ENCODE measurements at regions not wholly inside any gene's neighbourhood (a gene's known extent, or its start where the extent isn't known, plus 50 kb on each side); places are given as distances from the start of the nearest gene placed in this dataset.
A peak's percentile ranks its signal among the peaks of the same experiment; 100 is the strongest.
"Not testable (repeated sequence)": the region's sequence is repeated elsewhere in the genome, so short reads cannot be mapped to it uniquely, and the experiment has no call there.

- H3K27ac ChIP-seq (ENCODE audit: low read length) = no peak overlapping the region
Observed at GRCh38 chr10:78663721-78664120, 405.0 kb upstream of the ZMIZ1 start.

GRCh38 chr10:78664929-78665553 lies 403.7 kb upstream of the ZMIZ1 start:
- H3K4me3 ChIP-seq (ENCODE audit: low read length) = no peak overlapping the region
- H3K27me3 ChIP-seq (ENCODE audit: control insufficient read depth, insufficient read depth, low read length) = no peaks in the 10 kb centered on the region
- no peak overlapping the region for H3K27ac ChIP-seq (ENCODE audit: low read length)
- no peaks in the 10 kb centered on the region for H3K4me1 ChIP-seq (ENCODE audit: control insufficient read depth, insufficient read depth, low read length)
- WGBS (ENCODE audit: insufficient coverage, low lambda C conversion rate) = 60% methylated on average over 1 of the region's 4 CpGs
- peaks cover 7% of the 10 kb centered on the region for H3K9me3 ChIP-seq (ENCODE audit: control insufficient read depth, low read depth, low read length)
- H3K36me3 ChIP-seq (ENCODE audit: control insufficient read depth, insufficient read depth, low read length) = no peaks in the 10 kb centered on the region
- DNase-seq = no peak

More at GRCh38 chr10:78663721-78664120, 405.0 kb upstream of the ZMIZ1 start:
- peaks cover 7% of the 10 kb centered on the region for H3K9me3 ChIP-seq (ENCODE audit: control insufficient read depth, low read depth, low read length)
- no peaks in the 10 kb centered on the region for H3K36me3 ChIP-seq (ENCODE audit: control insufficient read depth, insufficient read depth, low read length)
- H3K4me1 ChIP-seq (ENCODE audit: control insufficient read depth, insufficient read depth, low read length) = no peaks in the 10 kb centered on the region
- no peaks in the 10 kb centered on the region for H3K27me3 ChIP-seq (ENCODE audit: control insufficient read depth, insufficient read depth, low read length)
- no peak for DNase-seq
- no peak overlapping the region for H3K4me3 ChIP-seq (ENCODE audit: low read length)
- WGBS (ENCODE audit: insufficient coverage, low lambda C conversion rate) = 100% methylated on average over 1 of the region's 4 CpGs

GRCh38 chr10:78672918-78673317 lies 395.8 kb upstream of the ZMIZ1 start:
- Histone ChIP-seq H3K4me1 (ENCODE audit: control insufficient read depth, insufficient read depth, low read length) (no peaks in the 10 kb centered on the region), H3K27me3 (ENCODE audit: control insufficient read depth, insufficient read depth, low read length) (no peaks in the 10 kb centered on the region), H3K27ac (ENCODE audit: low read length) (no peak overlapping the region), H3K36me3 (ENCODE audit: control insufficient read depth, insufficient read depth, low read length) (no peaks in the 10 kb centered on the region), H3K9me3 (ENCODE audit: control insufficient read depth, low read depth, low read length) (no peaks in the 10 kb centered on the region), H3K4me3 (ENCODE audit: low read length) (no peak overlapping the region)
- no peak for DNase-seq
- no CpG with 5 or more reads among the region's 4 CpGs for WGBS (ENCODE audit: insufficient coverage, low lambda C conversion rate)

- 98% methylated on average over 6 of the region's 7 CpGs for WGBS (ENCODE audit: insufficient coverage, low lambda C conversion rate)
- not testable (repeated sequence) for H3K4me3 ChIP-seq (ENCODE audit: low read length); H3K9me3 ChIP-seq (ENCODE audit: control insufficient read depth, low read depth, low read length); H3K27ac ChIP-seq (ENCODE audit: low read length); H3K36me3 ChIP-seq (ENCODE audit: control insufficient read depth, insufficient read depth, low read length); H3K4me1 ChIP-seq (ENCODE audit: control insufficient read depth, insufficient read depth, low read length); H3K27me3 ChIP-seq (ENCODE audit: control insufficient read depth, insufficient read depth, low read length); DNase-seq
Observed at GRCh38 chr10:78681141-78681540, 387.6 kb upstream of the ZMIZ1 start.

- not testable (repeated sequence) for H3K4me3 ChIP-seq (ENCODE audit: low read length); H3K27me3 ChIP-seq (ENCODE audit: control insufficient read depth, insufficient read depth, low read length); H3K36me3 ChIP-seq (ENCODE audit: control insufficient read depth, insufficient read depth, low read length); DNase-seq; H3K4me1 ChIP-seq (ENCODE audit: control insufficient read depth, insufficient read depth, low read length); H3K9me3 ChIP-seq (ENCODE audit: control insufficient read depth, low read depth, low read length); H3K27ac ChIP-seq (ENCODE audit: low read length)
- no CpG with 5 or more reads among the region's 10 CpGs for WGBS (ENCODE audit: insufficient coverage, low lambda C conversion rate)
Observed at GRCh38 chr10:78681986-78682385, 386.8 kb upstream of the ZMIZ1 start.

- H3K36me3 ChIP-seq (ENCODE audit: control insufficient read depth, insufficient read depth, low read length) = no peaks in the 10 kb centered on the region
- no peaks in the 10 kb centered on the region for H3K27me3 ChIP-seq (ENCODE audit: control insufficient read depth, insufficient read depth, low read length)
- H3K27ac ChIP-seq (ENCODE audit: low read length) = no peak overlapping the region
- DNase-seq = no peak
- no peaks in the 10 kb centered on the region for H3K9me3 ChIP-seq (ENCODE audit: control insufficient read depth, low read depth, low read length)
- H3K4me3 ChIP-seq (ENCODE audit: low read length) = no peak overlapping the region
- WGBS (ENCODE audit: insufficient coverage, low lambda C conversion rate) = no CpG with 5 or more reads among the region's 9 CpGs
- H3K4me1 ChIP-seq (ENCODE audit: control insufficient read depth, insufficient read depth, low read length) = peaks cover 4% of the 10 kb centered on the region
Observed at GRCh38 chr10:78684947-78685346, 383.8 kb upstream of the ZMIZ1 start.

- 67% methylated on average over 1 of the region's 7 CpGs for WGBS (ENCODE audit: insufficient coverage, low lambda C conversion rate)
- no peaks in the 10 kb centered on the region for H3K27me3 ChIP-seq (ENCODE audit: control insufficient read depth, insufficient read depth, low read length)
- no peak overlapping the region for H3K27ac ChIP-seq (ENCODE audit: low read length)
- DNase-seq = peak in 1 of 2 donors; percentile 46
- peaks cover 4% of the 10 kb centered on the region for H3K4me1 ChIP-seq (ENCODE audit: control insufficient read depth, insufficient read depth, low read length)
- H3K4me3 ChIP-seq (ENCODE audit: low read length) = no peak overlapping the region
- no peaks in the 10 kb centered on the region for H3K9me3 ChIP-seq (ENCODE audit: control insufficient read depth, low read depth, low read length)
- no peaks in the 10 kb centered on the region for H3K36me3 ChIP-seq (ENCODE audit: control insufficient read depth, insufficient read depth, low read length)
Observed at GRCh38 chr10:78685466-78686103, 383.2 kb upstream of the ZMIZ1 start.

- Histone ChIP-seq H3K9me3 (ENCODE audit: control insufficient read depth, low read depth, low read length) (no peaks in the 10 kb centered on the region), H3K36me3 (ENCODE audit: control insufficient read depth, insufficient read depth, low read length) (no peaks in the 10 kb centered on the region), H3K4me3 (ENCODE audit: low read length) (no peak overlapping the region), H3K27me3 (ENCODE audit: control insufficient read depth, insufficient read depth, low read length) (no peaks in the 10 kb centered on the region), H3K4me1 (ENCODE audit: control insufficient read depth, insufficient read depth, low read length) (peaks cover 4% of the 10 kb centered on the region), H3K27ac (ENCODE audit: low read length) (no peak overlapping the region)
- WGBS (ENCODE audit: insufficient coverage, low lambda C conversion rate) = no CpG with 5 or more reads among the region's 10 CpGs
- no peak for DNase-seq
Observed at GRCh38 chr10:78686444-78687060, 382.2 kb upstream of the ZMIZ1 start.

GRCh38 chr10:78687626-78688025 lies 381.1 kb upstream of the ZMIZ1 start:
- Histone ChIP-seq H3K9me3 (ENCODE audit: control insufficient read depth, low read depth, low read length) (no peaks in the 10 kb centered on the region), H3K4me1 (ENCODE audit: control insufficient read depth, insufficient read depth, low read length) (peaks cover 4% of the 10 kb centered on the region), H3K27me3 (ENCODE audit: control insufficient read depth, insufficient read depth, low read length) (no peaks in the 10 kb centered on the region), H3K4me3 (ENCODE audit: low read length) (no peak overlapping the region), H3K27ac (ENCODE audit: low read length) (no peak overlapping the region), H3K36me3 (ENCODE audit: control insufficient read depth, insufficient read depth, low read length) (no peaks in the 10 kb centered on the region)
- no peak for DNase-seq

GRCh38 chr10:78688230-78688900 lies 380.4 kb upstream of the ZMIZ1 start:
- 100% methylated on average over 2 of the region's 6 CpGs for WGBS (ENCODE audit: insufficient coverage, low lambda C conversion rate)
- Histone ChIP-seq H3K4me1 (ENCODE audit: control insufficient read depth, insufficient read depth, low read length) (peaks cover 4% of the 10 kb centered on the region), H3K4me3 (ENCODE audit: low read length) (no peak overlapping the region), H3K9me3 (ENCODE audit: control insufficient read depth, low read depth, low read length) (no peaks in the 10 kb centered on the region), H3K36me3 (ENCODE audit: control insufficient read depth, insufficient read depth, low read length) (no peaks in the 10 kb centered on the region), H3K27me3 (ENCODE audit: control insufficient read depth, insufficient read depth, low read length) (no peaks in the 10 kb centered on the region), H3K27ac (ENCODE audit: low read length) (peak overlapping the region; percentile 36)
- no peak for DNase-seq
